Osteoblast (primary cell): ENCODE measurements at regions not wholly inside any gene's neighbourhood (a gene's known extent, or its start where the extent isn't known, plus 50 kb on each side); places are given as distances from the start of the nearest gene placed in this dataset.
"Not testable (repeated sequence)": the region's sequence is repeated elsewhere in the genome, so short reads cannot be mapped to it uniquely, and the experiment has no call there.

Source experiments
- DNase-seq: peaks from one replicate; pipeline ENCODE4 v3.0.0; 2011; ENCODE audit warnings: low spot score, mixed read lengths; ENCODE audit not compliant: insufficient read length; ENCODE audit errors: missing footprints
- H2AFZ ChIP-seq: 2 replicates; pipeline ENCODE4 v1.6.0; 2011; ENCODE audit warnings: mild to moderate bottlenecking, low read length
- H3K27ac ChIP-seq: 2 replicates; pipeline ENCODE4 v1.5.1; 2011; ENCODE audit warnings: mild to moderate bottlenecking, low read depth, low read length, moderate library complexity
- H3K27me3 ChIP-seq: 2 replicates; pipeline ENCODE4 v1.6.0; 2012; ENCODE audit warnings: mild to moderate bottlenecking, control low read depth, inconsistent platforms, low read length, moderate library complexity; ENCODE audit not compliant: insufficient read depth
- H3K36me3 ChIP-seq: 2 replicates; pipeline ENCODE4 v1.5.1; 2011; ENCODE audit warnings: mild to moderate bottlenecking, low read length, control low read depth, moderate library complexity; ENCODE audit not compliant: insufficient read depth
- H3K4me1 ChIP-seq: 2 replicates; pipeline ENCODE4 v1.5.1; 2011; ENCODE audit warnings: mild to moderate bottlenecking, low read length, control low read depth, moderate library complexity; ENCODE audit not compliant: insufficient read depth
- H3K4me2 ChIP-seq: 2 replicates; pipeline ENCODE4 v1.6.0; 2011; ENCODE audit warnings: mild to moderate bottlenecking, low read length; ENCODE audit not compliant: insufficient read depth
- H3K4me3 ChIP-seq: fragments of 200-600 bp; sonication (generic); 3 replicates; pipeline ENCODE4 v1.5.1; 2012; ENCODE audit warnings: mild to moderate bottlenecking, low read length, inconsistent platforms; ENCODE audit not compliant: insufficient read depth
- H3K79me2 ChIP-seq: 2 replicates; pipeline ENCODE4 v1.6.0; 2012; ENCODE audit warnings: mild to moderate bottlenecking, low read length, control low read depth, inconsistent platforms; ENCODE audit not compliant: insufficient read depth
- H3K9me3 ChIP-seq: 2 replicates; pipeline ENCODE4 v1.5.1; 2011; ENCODE audit warnings: low read depth, low read length, control low read depth
- H4K20me1 ChIP-seq: 2 replicates; pipeline ENCODE4 v1.6.0; 2012; ENCODE audit warnings: mild to moderate bottlenecking, low read length, control low read depth; ENCODE audit not compliant: insufficient read depth
- TF ChIP-seq, protein P1 (sequence below): IDR thresholded peaks from 2 replicates; pipeline ENCODE4 v1.5.1; 2011; ENCODE audit warnings: mild to moderate bottlenecking, low read depth, low read length, moderate library complexity; ENCODE audit errors: extremely low read depth

DNA sequence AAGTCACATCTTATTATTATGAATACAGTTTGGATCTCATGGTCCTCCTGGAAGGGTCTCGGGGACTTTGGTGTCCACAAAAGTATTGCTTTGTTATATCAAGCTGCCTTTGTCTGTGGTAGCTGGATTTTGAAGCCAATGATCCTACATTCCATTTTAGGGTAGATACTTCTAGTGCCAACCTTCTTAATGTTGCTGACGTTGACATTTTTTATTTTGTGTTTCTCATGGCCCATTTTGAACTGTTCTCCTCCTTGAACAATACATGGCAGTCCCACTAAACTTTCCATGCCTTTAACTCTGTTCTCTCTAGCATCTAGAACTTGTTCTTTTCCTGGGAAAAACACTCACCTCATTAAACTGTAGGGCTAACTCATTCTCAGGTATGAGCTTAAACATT, 425.8 kb downstream of the KCTD16 start:
- H3K27me3 ChIP-seq: no peaks in the 10 kb centered on the region
- H3K4me3 ChIP-seq: no peak overlapping the region
- H3K4me1 ChIP-seq: no peaks in the 10 kb centered on the region
- no peaks in the 10 kb centered on the region for H3K36me3 ChIP-seq
- no peaks in the 10 kb centered on the region for H4K20me1 ChIP-seq
- H3K79me2 ChIP-seq: no peaks in the 10 kb centered on the region
- TF ChIP-seq, protein P1, sequence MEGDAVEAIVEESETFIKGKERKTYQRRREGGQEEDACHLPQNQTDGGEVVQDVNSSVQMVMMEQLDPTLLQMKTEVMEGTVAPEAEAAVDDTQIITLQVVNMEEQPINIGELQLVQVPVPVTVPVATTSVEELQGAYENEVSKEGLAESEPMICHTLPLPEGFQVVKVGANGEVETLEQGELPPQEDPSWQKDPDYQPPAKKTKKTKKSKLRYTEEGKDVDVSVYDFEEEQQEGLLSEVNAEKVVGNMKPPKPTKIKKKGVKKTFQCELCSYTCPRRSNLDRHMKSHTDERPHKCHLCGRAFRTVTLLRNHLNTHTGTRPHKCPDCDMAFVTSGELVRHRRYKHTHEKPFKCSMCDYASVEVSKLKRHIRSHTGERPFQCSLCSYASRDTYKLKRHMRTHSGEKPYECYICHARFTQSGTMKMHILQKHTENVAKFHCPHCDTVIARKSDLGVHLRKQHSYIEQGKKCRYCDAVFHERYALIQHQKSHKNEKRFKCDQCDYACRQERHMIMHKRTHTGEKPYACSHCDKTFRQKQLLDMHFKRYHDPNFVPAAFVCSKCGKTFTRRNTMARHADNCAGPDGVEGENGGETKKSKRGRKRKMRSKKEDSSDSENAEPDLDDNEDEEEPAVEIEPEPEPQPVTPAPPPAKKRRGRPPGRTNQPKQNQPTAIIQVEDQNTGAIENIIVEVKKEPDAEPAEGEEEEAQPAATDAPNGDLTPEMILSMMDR: no peak
- H2AFZ ChIP-seq: no peak overlapping the region
- no peak for DNase-seq
- no peak overlapping the region for H3K4me2 ChIP-seq
- H3K27ac ChIP-seq: no peak overlapping the region
- H3K9me3 ChIP-seq: no peaks in the 10 kb centered on the region

DNA sequence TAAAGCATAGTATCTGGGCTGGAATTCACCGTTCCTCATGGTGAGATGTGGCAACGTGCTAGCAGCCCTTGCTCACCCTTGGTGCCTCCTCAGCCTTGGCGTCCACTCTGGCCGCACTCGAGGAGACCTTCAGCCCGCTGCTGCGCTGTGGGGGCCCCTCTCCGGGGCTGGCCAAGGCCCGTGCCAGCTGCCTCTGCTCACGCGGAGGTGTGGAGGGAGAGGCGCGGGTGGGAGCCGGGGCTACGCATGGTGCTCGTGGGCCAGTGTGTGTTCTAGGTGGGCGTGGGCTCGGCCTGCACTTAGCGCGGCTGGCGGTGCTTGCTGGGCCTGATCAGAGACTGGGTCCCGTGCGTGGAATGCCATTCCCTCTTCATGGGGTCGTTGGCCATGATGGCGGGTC, 424.2 kb downstream of the KCTD16 start:
- Histone ChIP-seq H3K27ac (no peak overlapping the region), H3K4me1 (no peaks in the 10 kb centered on the region), H3K4me2 (no peak overlapping the region), H4K20me1 (no peaks in the 10 kb centered on the region), H3K9me3 (no peaks in the 10 kb centered on the region), H2AFZ (no peak overlapping the region), H3K36me3 (no peaks in the 10 kb centered on the region), H3K27me3 (no peaks in the 10 kb centered on the region), H3K4me3 (no peak overlapping the region), H3K79me2 (no peaks in the 10 kb centered on the region)
- DNase-seq: no peak
- TF ChIP-seq, protein P1: no peak

DNA sequence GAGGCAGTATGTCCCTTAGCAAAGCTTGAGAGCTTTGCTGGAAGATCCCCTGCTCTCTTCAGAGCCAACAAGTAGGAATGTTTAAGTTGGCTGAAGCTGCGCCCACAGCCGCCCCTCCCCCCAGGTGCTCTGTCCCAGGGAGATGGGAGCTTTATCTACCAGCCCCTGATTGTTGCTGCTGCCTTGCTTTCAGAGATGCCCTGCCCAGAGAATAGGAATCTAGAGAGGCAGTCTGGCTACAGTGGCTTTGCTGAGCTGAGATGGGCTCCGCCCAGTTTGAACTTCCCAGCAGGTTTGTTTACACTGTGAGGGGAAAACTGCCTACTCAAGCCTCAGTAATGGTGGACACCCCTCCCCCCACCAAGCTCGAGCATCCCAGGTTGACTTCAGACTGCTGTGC, 423.6 kb downstream of the KCTD16 start:
- not testable (repeated sequence) for H3K36me3 ChIP-seq, H4K20me1 ChIP-seq, H3K79me2 ChIP-seq, H2AFZ ChIP-seq, DNase-seq, H3K27ac ChIP-seq, H3K27me3 ChIP-seq, H3K4me1 ChIP-seq, H3K4me3 ChIP-seq, H3K9me3 ChIP-seq, H3K4me2 ChIP-seq

DNA sequence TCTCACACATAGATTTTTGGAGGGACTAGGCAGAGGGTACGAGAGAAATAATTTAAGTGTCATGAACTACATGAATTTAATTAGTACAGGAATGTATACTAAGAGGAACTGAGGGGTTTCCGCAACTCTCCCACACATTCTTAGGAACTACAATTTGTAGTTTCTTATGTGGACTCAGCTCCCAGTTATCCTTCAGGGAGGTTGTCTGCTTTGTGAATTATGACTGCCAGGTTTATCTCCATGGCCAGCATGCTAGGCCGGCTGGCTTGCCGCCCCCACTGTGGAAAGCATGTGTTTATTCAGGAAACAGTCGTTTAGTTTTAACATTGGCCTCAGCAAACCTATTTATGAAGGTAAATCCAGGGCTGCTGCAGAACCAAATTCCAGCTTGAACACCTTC, 415.0 kb downstream of the KCTD16 start:
- no peaks in the 10 kb centered on the region for H3K79me2 ChIP-seq
- no peak overlapping the region for H3K4me2 ChIP-seq
- H3K9me3 ChIP-seq: no peaks in the 10 kb centered on the region
- no peak for DNase-seq
- H3K36me3 ChIP-seq: no peaks in the 10 kb centered on the region
- H2AFZ ChIP-seq: no peak overlapping the region
- H4K20me1 ChIP-seq: no peaks in the 10 kb centered on the region
- H3K27me3 ChIP-seq: no peaks in the 10 kb centered on the region
- TF ChIP-seq, protein P1: no peak
- no peak overlapping the region for H3K27ac ChIP-seq
- no peaks in the 10 kb centered on the region for H3K4me1 ChIP-seq
- H3K4me3 ChIP-seq: no peak overlapping the region
